HepG2 (cell line): ENCODE measurements at regions not wholly inside any gene's neighbourhood (a gene's known extent, or its start where the extent isn't known, plus 50 kb on each side); places are given as distances from the start of the nearest gene placed in this dataset.

ENCODE experiments used
- ATAC-seq: fragments of 200-7000 bp; cut with Tn5 transposase; 3 replicates; pipeline ENCODE4 v1.9.1; 2020; ENCODE audit warnings: mild to moderate bottlenecking, moderate library complexity
- BruUV-seq: library from RNA; stranded (reverse); fragments of 400-500 nt; replicated peaks from 2 replicates; lab custom pipeline; 2021; lab: Mats Ljungman, UMichigan
- CTCF ChIA-PET: fragments of 300-600 bp; formaldehyde crosslinking; extraction: SDS; loops from one replicate; lab custom pipeline; 2021; ENCODE audit warnings: low total read pairs, inconsistent platforms, low intra/inter-chr PET ratio; lab: Yijun Ruan, JAX
- POLR2A ChIA-PET: fragments of 350-600 bp; sonication (Branson Sonifier 250); formaldehyde crosslinking; loops from one replicate; lab custom pipeline; 2020; ENCODE audit warnings: antibody characterized with exemption, inconsistent platforms; lab: Yijun Ruan, JAX
- DNase-seq: peaks from one replicate; pipeline ENCODE4 v3.0.0-alpha.2; 2015; ENCODE audit warnings: low spot score
- FAIRE-seq: peaks from 3 replicates; lab custom pipeline; 2011; peaks lifted over from hg19 to GRCh38; lab: Jason Lieb, UNC
- H2AFZ ChIP-seq: one replicate; pipeline ENCODE4 v1.6.1; 2011; ENCODE audit warnings: low read length, inconsistent platforms
- H3K27ac ChIP-seq: fragments of 300-600 bp; 3 replicates; pipeline ENCODE4 v1.8.0; 2011; ENCODE audit warnings: mixed run types, mild to moderate bottlenecking, mixed read lengths, low read length, inconsistent platforms; ENCODE audit not compliant: insufficient read depth; ENCODE audit errors: extremely low read length
- H3K27me3 ChIP-seq, 2 experiments: fragments of 200-600 bp in 1 of 2; 2 replicates in 1 of 2; 3 replicates in 1 of 2; pipeline versions ENCODE4 v1.6.0 to v1.8.0; 2011; ENCODE audit warnings: low read length in 2 of 2, mild to moderate bottlenecking in 2 of 2, moderate library complexity in 2 of 2, inconsistent platforms in 1 of 2; ENCODE audit not compliant: insufficient read depth in 2 of 2, control insufficient read depth in 1 of 2
- H3K36me3 ChIP-seq, 2 experiments: fragments of 200-600 bp in 1 of 2; replicated peaks in 1 of 2; 2 replicates in 1 of 2; 3 replicates in 1 of 2; pipeline versions ENCODE4 v1.5.1 to v1.8.0; 2011; ENCODE audit warnings: low read length in 2 of 2, inconsistent platforms in 1 of 2; ENCODE audit not compliant: insufficient read depth in 2 of 2, control insufficient read depth in 1 of 2
- H3K4me1 ChIP-seq: 2 replicates; pipeline ENCODE4 v1.5.1; 2012; ENCODE audit warnings: low read length, inconsistent platforms; ENCODE audit not compliant: insufficient read depth
- H3K4me2 ChIP-seq: 2 replicates; pipeline ENCODE4 v1.6.0; 2011; ENCODE audit warnings: low read depth, low read length, inconsistent platforms
- H3K4me3 ChIP-seq, 3 experiments: fragments of 200-600 bp in 1 of 3; sonication (generic), shearing (Covaris generic) in 1 of 3; replicated peaks in 1 of 3; 2 replicates each; pipeline ENCODE4 v1.5.1; 2011 to 2016; ENCODE audit warnings: low read length in 3 of 3, inconsistent platforms in 2 of 3, low read depth in 2 of 3, mild to moderate bottlenecking in 2 of 3, control low read depth in 1 of 3, mixed read lengths in 1 of 3; ENCODE audit not compliant: insufficient read depth in 1 of 3
- H3K79me2 ChIP-seq: one replicate; pipeline ENCODE4 v1.6.1; 2011; ENCODE audit warnings: low read length, inconsistent platforms; ENCODE audit not compliant: insufficient read depth
- H3K9ac ChIP-seq: 2 replicates; pipeline ENCODE4 v1.6.0; 2011; ENCODE audit warnings: mild to moderate bottlenecking, low read depth, low read length, inconsistent platforms; ENCODE audit not compliant: insufficient read depth
- H3K9me3 ChIP-seq: 2 replicates; pipeline ENCODE4 v1.5.1; 2012; ENCODE audit warnings: mild to moderate bottlenecking, low read length
- H4K20me1 ChIP-seq: 2 replicates; pipeline ENCODE4 v1.6.0; 2011; ENCODE audit warnings: inconsistent platforms, mild to moderate bottlenecking, low read length, moderate library complexity; ENCODE audit not compliant: insufficient read depth
- FOSL1 ChIP-seq: sonication (generic); formaldehyde crosslinking; IDR thresholded peaks from 2 replicates; pipeline ENCODE4 v1.9.0; 2021; ENCODE audit warnings: missing genetic modification reagents, borderline replicate concordance
- FOXO1 ChIP-seq: sonication (generic); formaldehyde crosslinking; IDR thresholded peaks from 2 replicates; pipeline ENCODE4 v1.4.0; 2020; ENCODE audit warnings: missing genetic modification reagents
- JDP2 ChIP-seq: sonication (generic); formaldehyde crosslinking; IDR thresholded peaks from 2 replicates; pipeline ENCODE4 v1.8.1; 2022; ENCODE audit warnings: missing genetic modification reagents, borderline replicate concordance
- SP2 ChIP-seq: sonication (generic); formaldehyde crosslinking; IDR thresholded peaks from 2 replicates; pipeline ENCODE4 v1.5.1; 2020; ENCODE audit warnings: mild to moderate bottlenecking, missing genetic modification reagents
- SRSF4 ChIP-seq: fragments of 200-400 bp; formaldehyde crosslinking; IDR thresholded peaks from one replicate; pipeline ENCODE4 v1.6.1; 2018; ENCODE audit warnings: mild to moderate bottlenecking, low read depth, low read length, moderate library complexity; ENCODE audit not compliant: poor library complexity, severe bottlenecking
- TFDP2 ChIP-seq: sonication (generic); formaldehyde crosslinking; IDR thresholded peaks from 2 replicates; pipeline ENCODE4 v1.4.0; 2020; ENCODE audit warnings: missing genetic modification reagents
- TIGD3 ChIP-seq: sonication (generic); formaldehyde crosslinking; IDR thresholded peaks from 2 replicates; pipeline ENCODE4 v1.5.1; 2020; ENCODE audit warnings: mild to moderate bottlenecking, missing genetic modification reagents, borderline replicate concordance
- YY1 ChIP-seq: IDR thresholded peaks from 2 replicates; pipeline ENCODE4 v1.6.1; 2011; ENCODE audit warnings: low read length, low read depth, moderate library complexity, mild to moderate bottlenecking; ENCODE audit not compliant: insufficient read depth, insufficient replicate concordance
- ZKSCAN8 ChIP-seq: IDR thresholded peaks from 2 replicates; pipeline ENCODE4 v1.6.1; 2016; ENCODE audit warnings: borderline replicate concordance, missing genetic modification reagents, missing compliant biosample characterization
- ZNF263 ChIP-seq: sonication (generic); formaldehyde crosslinking; IDR thresholded peaks from 2 replicates; pipeline ENCODE4 v1.4.0; 2020; ENCODE audit warnings: missing genetic modification reagents
- ZNF564 ChIP-seq: sonication (generic); formaldehyde crosslinking; IDR thresholded peaks from 2 replicates; pipeline ENCODE4 v1.8.1; 2023; ENCODE audit warnings: mild to moderate bottlenecking, missing genetic modification reagents
- ZNF589 ChIP-seq: sonication (generic); formaldehyde crosslinking; conservative IDR thresholded peaks from 2 replicates; pipeline ENCODE4 v1.8.0; 2022; ENCODE audit warnings: mild to moderate bottlenecking, moderate library complexity, missing genetic modification reagents
- ZNF607 ChIP-seq: sonication (generic); formaldehyde crosslinking; IDR thresholded peaks from 2 replicates; pipeline ENCODE4 v1.5.1; 2020; ENCODE audit warnings: missing genetic modification reagents, mild to moderate bottlenecking, borderline replicate concordance
- ZNF615 ChIP-seq: sonication (generic); formaldehyde crosslinking; IDR thresholded peaks from 2 replicates; pipeline ENCODE4 v1.5.0; 2020; ENCODE audit warnings: mild to moderate bottlenecking, missing genetic modification reagents, borderline replicate concordance
- ZNF652 ChIP-seq: IDR thresholded peaks from 2 replicates; pipeline ENCODE4 v1.6.1; 2016; ENCODE audit warnings: low read depth, borderline replicate concordance
- WGBS: methylation state at CpG from one replicate; pipeline ENCODE4 v1.1.6; 2017; ENCODE audit warnings: low lambda C conversion rate; 5-methylcytosine and 5-hydroxymethylcytosine counted together
- in situ Hi-C: cut with HindIII; loops from 2 replicates; pipeline ENCODE4 v1.10.0; 2017; ENCODE audit warnings: low pct_unique_long_range_greater_than_20kb; ENCODE audit not compliant: extremely low pct_ligation_motif_present
- intact Hi-C: fragments of 100-400 bp; cut with micrococcal nuclease; formaldehyde crosslinking; loops from one replicate; pipeline ENCODE4 v1.10.0; 2022; ENCODE audit not compliant: unreplicated experiment

GRCh38 chr7:19296617-19297016 lies 151.4 kb upstream of the FERD3L start:
- no TSS peak for BruUV-seq
- H3K79me2 ChIP-seq, result no peaks in the 10 kb centered on the region
- FAIRE-seq (no peak), DNase-seq (no peak), ATAC-seq (no peak)
- H3K9me3 ChIP-seq, result peaks cover 79% of the 10 kb centered on the region
- WGBS, result 0% methylated on average over 2 of the region's 2 CpGs
- H3K27me3 ChIP-seq, result no peaks in the 10 kb centered on the region
- in situ Hi-C loops, result no loop called here
- no peaks in the 10 kb centered on the region for H3K4me1 ChIP-seq
- CTCF ChIA-PET, result no interaction called here
- no peak overlapping the region for H2AFZ ChIP-seq
- no peak overlapping the region for H3K9ac ChIP-seq
- H3K36me3 ChIP-seq, result no peaks in the 10 kb centered on the region
- no peaks in the 10 kb centered on the region for H4K20me1 ChIP-seq
- TF ChIP-seq JDP2 (CRISPR knock-in tag) (no peak), TIGD3 (CRISPR knock-in tag) (no peak), ZNF607 (no peak)
- intact Hi-C loops, result no loop called here
- POLR2A ChIA-PET, result no interaction called here
- H3K27ac ChIP-seq, result no peak overlapping the region
- H3K4me3 ChIP-seq, result no peak overlapping the region
- H3K4me2 ChIP-seq, result no peak overlapping the region

GRCh38 chr7:19295376-19295775 lies 150.2 kb upstream of the FERD3L start:
- WGBS, result 19% methylated on average over 5 of the region's 5 CpGs
- Histone ChIP-seq H3K4me2 (no peak overlapping the region), H3K9me3 (peaks cover 81% of the 10 kb centered on the region), H3K9ac (no peak overlapping the region), H4K20me1 (no peaks in the 10 kb centered on the region), H3K27me3 (no peaks in the 10 kb centered on the region), H3K4me1 (no peaks in the 10 kb centered on the region), H3K36me3 (no peaks in the 10 kb centered on the region), H2AFZ (no peak overlapping the region), H3K27ac (no peak overlapping the region), H3K79me2 (no peaks in the 10 kb centered on the region), H3K4me3 (no peak overlapping the region)
- ChIA-PET CTCF (no interaction called here), POLR2A (no interaction called here)
- intact Hi-C loops, result no loop called here
- no peak for ATAC-seq
- no peak for TF ChIP-seq ZKSCAN8 (CRISPR knock-in tag)
- no peak for TF ChIP-seq ZNF615 (CRISPR knock-in tag)
- TF ChIP-seq YY1, result no peak
- no peak for TF ChIP-seq FOSL1 (CRISPR knock-in tag)
- TF ChIP-seq ZNF263 (CRISPR knock-in tag), result no peak
- no peak for TF ChIP-seq FOXO1 (CRISPR knock-in tag)
- TF ChIP-seq ZNF589 (CRISPR knock-in tag), result no peak
- TF ChIP-seq SRSF4, result no peak
- no peak for TF ChIP-seq TFDP2
- TF ChIP-seq ZNF564, result no peak
- no peak for TF ChIP-seq ZNF652 (CRISPR knock-in tag)
- TF ChIP-seq SP2 (CRISPR knock-in tag), result no peak
- BruUV-seq, result no TSS peak
- FAIRE-seq, result no peak
- DNase-seq, result no peak
- in situ Hi-C loops, result no loop called here
